Mammary epithelial cell (primary cell): ENCODE measurements at regions not wholly inside any gene's neighbourhood (a gene's known extent, or its start where the extent isn't known, plus 50 kb on each side); places are given as distances from the start of the nearest gene placed in this dataset.

Experiments
- CTCF ChIP-seq, 2 donors: IDR thresholded peaks in 1 of 2; conservative IDR thresholded peaks in 1 of 2; 2 replicates each; pipeline ENCODE4 v1.5.1; 2011 to 2012; ENCODE audit warnings: inconsistent platforms in 2 of 2, low read length in 2 of 2, mild to moderate bottlenecking in 2 of 2, control low read depth in 1 of 2, low read depth in 1 of 2; ENCODE audit not compliant: insufficient read depth in 1 of 2; ENCODE audit errors: extremely low read depth in 1 of 2
- EZH2 ChIP-seq: IDR thresholded peaks from 2 replicates; pipeline ENCODE4 v1.6.1; 2012; ENCODE audit warnings: low read length, inconsistent platforms, borderline replicate concordance

GRCh38 chr7:133135451-133135850 is 53.6 kb upstream of the CHCHD3 start:
- TF ChIP-seq CTCF (conservative IDR thresholded peaks at IDR 0.05 in 1 of 2, IDR thresholded peaks at IDR 0.05 in 1 of 2; ENCODE audit: extremely low read depth in 1 of 2, insufficient read depth in 1 of 2, low read depth in 1 of 2, low read length in 2 of 2) (no peak), EZH2 (no peak)
